HG03139 (cell line): ENCODE measurements at regions not wholly inside any gene's neighbourhood (a gene's known extent, or its start where the extent isn't known, plus 50 kb on each side); places are given as distances from the start of the nearest gene placed in this dataset.

Experiments used
- ATAC-seq: cut with Tn5 transposase; IDR thresholded peaks from one replicate; pipeline ENCODE4 v1.9.1; 2021; ENCODE audit not compliant: unreplicated experiment

DNA sequence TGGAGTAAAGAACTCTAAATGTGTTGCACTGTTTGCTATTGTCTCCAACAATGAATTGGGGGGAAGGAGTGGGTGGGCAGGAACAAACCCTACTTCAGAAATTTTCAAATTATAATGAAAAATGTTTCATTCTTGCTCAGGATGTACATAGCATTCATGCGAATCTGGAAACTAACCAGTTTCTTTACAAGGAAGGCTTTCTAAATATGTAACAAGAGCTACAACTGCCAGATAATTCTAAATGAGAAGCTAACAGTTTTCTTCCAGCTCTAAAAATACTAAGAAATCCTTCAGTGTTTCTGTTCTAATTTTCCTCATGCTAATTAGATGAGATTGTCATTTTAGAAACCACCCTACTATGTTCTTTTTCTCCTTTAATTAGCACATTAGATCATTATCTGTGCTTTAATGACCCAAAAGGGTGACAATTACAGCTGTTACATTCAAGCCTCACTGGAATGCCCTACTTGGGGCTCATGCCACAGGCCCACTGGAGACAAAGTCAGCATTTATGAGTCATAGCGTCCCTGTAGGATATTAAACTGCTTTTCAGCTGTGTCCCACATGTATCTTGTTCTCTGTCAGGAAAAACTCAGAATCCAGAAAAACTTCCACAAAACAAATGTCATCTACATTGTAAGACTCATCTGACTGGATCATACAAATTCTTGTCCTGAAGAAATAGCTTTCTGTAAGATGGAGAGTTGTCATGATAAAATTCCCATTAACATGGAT lies 804.6 kb upstream of the CXADR start:
- no peak for ATAC-seq

DNA sequence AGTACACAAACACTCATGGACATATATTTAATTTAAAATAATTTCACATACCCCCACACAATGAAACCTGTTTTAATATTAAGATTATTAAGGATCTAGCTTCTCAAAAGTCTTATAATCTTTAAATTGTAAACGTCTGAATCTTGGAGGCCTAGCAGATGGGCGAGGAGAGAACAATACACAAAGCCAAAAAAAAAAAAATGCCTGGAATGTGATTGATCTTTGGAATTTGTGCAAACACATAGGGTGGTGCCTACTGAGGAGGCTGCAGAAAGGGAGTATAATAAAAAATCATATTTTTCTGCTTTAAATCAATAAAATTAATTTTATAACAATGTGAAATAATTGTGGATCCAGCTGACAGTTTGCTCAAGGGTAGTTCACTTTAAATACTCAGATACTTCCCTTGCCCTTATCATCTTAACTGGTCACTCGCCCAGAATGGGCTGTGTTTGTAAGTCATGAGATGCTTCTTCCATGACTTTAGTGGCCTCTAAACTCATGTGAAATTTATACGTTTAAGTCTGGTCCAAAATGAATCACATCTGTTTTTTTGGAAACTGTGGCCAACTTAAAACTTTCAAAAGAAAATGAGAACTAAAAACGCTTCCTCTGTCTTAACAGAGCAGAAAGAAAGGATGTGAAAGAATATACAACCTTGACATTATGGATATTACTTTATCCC lies 802.8 kb upstream of the CXADR start:
- ATAC-seq = no peak

DNA sequence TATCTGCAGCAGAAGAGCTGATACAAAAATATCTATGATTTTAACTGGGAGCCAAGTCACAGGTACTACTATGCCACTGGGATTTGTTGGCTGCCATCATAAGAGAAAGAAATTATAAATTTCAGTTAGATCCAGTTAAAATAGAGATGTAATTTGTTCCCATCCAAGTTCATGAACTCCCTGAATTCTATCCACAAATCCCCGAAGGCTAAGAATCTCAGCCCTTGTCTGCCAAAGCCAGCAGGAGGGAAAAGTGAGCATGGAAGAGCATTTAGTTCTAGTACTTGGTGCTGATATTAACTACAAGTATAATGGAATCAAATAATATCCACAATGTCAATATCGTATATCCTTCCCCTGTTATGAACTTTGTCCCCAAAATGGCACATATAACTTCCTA lies 801.1 kb upstream of the CXADR start:
- no peak for ATAC-seq

DNA sequence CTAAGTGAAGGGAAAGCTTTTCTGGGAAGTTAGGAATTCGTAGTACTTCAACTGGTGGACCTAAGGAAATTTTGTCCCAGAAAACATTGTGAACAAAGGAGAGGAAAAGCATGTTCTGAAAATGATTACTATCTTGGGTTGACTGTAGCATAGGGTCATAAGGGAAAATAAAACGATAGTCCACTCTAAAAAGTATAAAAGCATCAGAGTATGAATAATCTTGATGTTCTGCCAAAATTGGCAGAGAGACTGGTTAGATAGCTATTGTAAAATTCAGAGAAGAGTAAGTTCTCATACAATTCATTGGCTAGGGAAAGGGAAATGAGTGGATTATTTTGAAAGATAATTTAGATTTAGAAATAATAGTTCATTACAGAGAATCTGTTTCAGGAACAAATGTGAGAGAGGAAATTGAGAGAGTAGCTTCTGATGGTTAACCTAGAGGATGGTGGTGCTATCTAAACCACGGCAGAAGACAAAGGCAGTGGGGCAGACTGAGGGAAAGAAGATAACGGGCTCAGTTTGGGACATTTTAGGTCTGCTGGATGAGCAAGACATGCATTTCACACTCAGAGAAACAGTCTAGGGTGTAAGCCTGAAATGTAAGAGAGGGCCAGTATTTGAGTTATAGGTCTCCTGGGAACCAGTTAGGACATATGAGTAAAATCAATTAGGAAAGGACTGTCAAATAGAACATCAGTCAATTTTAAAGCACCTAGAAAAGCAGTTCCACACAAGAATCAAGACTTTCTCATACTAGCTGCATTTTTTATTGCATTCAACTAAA lies 799.3 kb upstream of the CXADR start:
- no peak for ATAC-seq

DNA sequence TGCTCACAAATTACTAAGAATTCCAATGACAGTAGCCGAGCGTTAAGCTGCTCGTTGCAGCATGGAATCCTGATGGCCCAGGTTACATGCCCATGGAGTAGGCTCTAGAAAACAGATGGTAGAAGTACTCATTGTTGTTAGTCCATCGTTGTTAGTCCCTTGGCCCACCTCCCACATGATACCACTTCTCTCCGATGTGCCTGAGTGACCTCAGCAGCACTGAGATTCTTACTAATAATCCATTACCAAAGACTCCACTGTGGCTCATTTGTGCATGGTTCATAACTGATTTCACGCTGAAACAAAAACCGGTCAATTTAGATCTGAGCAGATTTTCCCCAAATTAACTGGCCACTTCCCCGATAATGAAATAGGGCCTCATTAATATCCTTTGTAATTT lies 772.3 kb upstream of the CXADR start:
- no peak for ATAC-seq

DNA sequence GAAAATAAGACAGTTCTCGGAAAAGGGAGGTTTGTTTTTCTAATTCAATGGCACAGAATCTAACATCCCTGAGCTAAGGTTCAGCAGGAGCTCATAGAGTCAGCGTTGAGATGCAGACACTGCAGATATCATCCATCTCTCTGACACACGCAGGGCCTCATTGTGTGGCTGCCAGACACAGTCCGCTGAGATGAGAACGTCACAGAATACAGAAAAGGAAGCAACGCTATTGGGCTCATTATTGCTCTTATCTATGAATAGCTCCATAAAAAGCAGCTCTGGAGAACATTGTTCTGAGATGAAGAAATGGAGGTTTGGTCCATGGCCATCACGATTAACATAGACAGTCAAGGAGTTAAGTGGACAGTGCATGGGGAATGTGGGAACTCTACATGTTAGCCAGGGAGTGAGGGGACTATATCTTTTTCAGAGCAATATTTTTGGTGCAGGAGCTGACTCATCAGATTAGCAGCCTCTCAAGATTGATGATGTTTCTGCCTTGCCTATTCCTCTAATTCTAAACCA lies 771.6 kb upstream of the CXADR start:
- ATAC-seq = no peak

DNA sequence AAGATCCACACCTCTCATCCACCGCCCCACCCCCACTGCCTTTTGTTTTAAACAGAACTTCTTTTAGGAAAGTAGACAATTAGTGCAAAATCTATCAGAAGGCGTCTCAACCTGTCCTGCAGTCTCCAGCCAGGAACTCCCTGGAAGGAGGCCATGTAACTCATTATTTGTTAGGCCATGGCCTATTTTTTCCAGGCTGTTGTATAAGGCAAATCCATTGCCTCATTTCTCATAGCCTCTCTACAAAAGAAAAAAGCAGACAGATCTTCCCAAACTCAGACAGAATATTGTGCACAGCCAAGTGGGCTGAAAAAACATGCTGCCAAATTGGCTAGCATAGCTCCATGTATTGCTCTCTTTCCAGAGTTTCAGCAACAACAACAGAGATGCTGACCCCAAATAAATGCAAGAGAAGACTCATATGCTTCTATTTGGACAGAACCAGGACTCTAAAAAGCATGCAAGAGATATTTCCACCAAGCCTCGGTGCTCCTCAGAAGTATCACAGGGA lies 770.7 kb upstream of the CXADR start:
- no peak for ATAC-seq

DNA sequence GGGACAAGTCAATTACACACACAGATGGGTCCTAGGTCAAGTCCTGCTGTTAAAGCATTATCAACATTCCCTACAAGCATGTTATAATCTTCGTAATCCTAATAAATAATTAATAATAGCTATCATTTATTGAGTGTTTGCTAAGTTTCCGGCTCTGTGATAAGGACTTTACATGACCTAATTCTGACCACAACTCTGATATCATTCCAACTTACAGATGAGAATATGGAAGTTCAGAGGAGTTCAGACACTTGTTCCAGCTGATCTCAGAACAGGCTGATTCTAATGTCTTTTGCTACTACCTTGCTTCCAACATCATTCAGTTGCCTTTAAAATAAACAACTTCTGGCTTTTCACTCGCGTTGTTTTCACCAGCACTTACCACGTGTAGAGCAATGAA lies 770.1 kb upstream of the CXADR start:
- ATAC-seq = no peak

DNA sequence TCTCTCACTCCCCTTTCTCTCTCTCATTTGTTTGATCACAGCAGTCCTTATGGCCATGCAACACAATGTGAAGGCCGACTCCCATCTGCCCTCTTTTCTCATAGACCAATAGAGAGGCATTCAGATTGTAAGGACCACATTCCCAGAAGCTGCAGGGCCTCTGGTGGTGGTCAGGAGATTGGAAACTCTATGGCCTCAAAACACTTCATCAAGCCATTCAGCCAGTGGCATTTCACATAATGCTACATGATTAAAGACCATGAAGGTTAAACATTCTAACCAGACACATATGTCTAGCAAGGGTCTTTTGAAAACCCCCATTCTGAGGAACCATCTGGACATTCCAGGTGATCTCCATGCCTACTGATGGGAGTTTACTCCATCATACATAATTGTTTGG lies 769.5 kb upstream of the CXADR start:
- ATAC-seq = no peak

DNA sequence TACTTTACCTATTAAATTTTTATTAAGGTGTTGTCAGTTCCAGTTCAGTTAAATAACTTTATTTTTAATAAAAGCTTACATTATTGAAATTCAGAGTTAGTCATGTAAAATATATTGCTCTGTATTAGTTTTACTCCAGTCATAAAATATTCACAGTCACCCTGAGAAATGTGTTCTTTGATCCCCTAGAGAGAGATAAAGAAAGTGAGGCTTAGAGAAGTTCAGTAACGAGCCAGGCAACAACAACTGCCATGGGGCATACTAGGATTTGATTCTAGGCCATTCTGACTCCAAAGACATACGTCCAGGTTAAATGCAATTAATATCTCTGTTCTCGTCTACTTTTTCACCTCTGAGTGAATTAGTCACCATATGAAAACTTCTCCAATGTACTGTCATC lies 761.9 kb upstream of the CXADR start:
- no peak for ATAC-seq

DNA sequence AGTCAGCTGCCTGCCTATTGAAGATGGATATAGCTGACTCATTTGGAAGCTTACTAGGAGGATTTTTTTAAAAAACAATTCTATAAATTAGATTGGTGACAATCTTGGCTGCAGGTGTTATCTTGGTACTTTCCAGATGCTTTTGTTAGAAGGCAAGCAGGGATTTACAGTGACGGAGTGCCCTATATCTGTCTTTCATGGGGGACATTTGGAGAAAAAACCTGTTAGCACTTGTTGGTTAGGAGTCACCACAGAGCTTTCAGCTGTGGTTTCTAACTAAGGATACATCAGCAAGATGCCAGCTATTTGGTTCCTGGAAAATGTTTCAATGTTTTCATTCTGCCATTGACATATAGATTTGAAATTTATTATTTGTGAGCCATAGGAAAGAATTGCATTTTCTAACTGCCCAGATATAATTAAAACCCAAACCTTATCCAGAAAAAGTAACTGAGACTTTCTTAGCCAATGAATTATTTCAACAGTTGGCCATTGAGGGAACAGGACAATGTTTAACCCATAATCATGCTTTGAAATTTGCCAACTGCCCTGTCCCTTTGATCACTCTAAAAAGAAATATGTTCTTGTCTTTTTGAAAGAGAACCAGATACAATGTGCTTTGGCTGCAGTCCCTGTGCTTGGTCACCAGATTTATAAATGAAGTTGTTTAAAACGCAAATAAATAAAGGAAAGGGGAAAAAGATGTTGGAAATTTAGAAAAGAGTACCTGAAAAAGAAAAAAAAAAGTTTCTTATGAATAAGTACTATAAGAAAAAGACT lies 761.0 kb upstream of the CXADR start:
- ATAC-seq = no peak

DNA sequence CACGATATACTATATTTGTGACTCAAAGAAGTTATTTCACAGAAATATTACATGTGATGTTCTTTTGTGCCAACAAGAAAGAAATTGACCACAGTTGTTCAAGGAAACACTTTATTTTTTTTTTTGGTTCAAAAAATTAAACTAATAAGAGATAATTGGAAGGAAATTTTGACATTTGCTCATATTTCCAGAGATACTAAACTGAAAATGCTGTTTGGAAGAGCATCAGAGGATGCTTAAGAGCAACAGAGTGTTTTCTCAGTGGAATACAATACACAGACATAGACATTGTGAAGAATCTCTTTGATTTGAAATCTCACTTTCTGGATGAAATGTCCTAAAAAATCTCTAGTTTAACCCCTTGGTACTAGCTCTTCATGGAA lies 760.4 kb upstream of the CXADR start:
- no peak for ATAC-seq

DNA sequence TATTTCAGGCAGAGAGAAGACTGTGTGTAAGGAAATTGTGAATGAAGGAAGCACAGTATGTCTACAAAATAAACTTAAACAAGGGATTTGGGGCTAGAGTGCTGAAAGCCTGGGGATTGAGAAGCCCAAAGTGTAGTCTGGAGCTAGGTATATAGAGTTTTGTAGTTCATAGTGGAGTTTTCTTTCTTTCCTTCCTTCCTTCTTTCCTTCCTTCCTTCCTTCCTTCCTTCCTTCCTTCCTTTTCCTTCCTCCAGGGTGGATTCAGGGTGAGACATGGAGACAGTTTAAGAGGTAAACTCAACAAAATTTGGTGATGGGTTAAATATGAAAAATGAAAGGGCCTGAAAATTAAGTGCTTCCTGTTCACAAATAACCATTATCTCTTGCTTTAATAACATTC lies 757.8 kb upstream of the CXADR start:
- no peak for ATAC-seq

DNA sequence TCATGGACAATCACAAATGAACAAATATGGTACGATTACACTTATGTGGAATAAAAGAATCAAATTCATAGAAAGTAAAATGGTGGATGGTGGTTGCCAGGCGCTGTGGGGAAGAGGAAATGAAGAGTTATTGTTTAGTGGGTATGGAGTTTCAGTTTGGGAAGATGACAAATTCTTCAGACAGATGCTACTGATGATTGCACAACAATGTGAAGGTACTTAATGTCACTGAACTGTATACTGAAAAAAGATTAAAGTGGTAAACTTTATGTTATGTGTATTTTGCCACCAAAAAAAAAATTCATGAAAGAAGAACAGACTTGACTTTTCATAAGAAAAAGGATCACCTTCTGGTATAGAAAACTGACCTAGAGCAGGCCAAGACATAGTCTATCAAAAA lies 745.6 kb upstream of the CXADR start:
- ATAC-seq = no peak

DNA sequence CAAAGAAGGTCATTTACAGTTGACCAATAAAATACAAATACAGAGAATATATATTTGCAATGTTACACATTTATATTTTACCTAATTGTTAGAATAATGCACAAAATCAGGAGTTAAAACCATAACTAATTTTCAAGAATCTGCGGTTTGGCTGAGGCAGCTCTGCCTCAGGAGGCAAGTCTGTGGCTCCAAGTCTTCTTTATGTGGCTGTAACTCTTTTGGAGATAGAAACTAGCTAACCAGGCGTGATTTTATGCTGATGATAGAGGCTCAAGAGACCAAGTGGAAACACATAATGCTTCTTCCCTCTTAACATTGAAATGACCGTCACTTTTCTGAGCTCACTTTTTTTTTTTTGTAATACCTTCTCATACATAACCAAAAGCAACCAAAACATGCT lies 744.7 kb upstream of the CXADR start:
- ATAC-seq = no peak

DNA sequence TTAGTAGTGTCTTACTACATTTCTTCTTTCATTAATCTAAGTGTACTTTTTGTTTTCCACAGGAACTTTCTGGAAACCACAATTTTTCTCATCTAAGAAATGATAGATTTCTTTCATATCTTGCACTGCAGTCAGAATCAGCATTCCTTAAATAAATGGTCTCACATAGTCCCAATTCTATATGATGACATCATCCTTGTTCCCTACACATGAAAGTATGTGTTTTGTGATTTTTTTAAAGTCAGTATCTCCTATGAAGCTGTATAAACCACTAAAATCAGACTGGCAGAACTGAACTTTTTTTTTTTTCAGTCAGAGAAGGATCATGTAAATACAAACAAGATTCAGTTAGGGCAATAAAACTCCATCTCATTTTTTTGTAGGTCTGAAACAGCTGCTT lies 742.6 kb upstream of the CXADR start:
- ATAC-seq = no peak

DNA sequence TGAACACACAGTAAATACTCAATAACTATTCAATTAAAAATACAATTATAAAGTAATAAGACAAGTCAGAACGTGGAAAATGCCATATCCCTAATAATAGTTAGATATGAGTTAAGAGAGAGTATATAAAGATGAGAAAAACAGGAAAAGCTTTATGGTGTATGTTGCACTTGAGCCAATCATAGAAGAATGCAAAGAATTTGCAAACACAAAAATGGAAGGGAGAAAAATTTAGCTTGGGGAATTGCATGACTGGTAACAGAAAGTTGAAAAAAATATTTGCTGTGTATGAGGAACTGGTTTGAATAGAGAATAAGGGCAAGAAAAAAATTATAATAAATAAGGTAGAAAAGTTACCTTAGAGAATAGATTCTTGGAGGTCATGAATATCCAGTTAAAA lies 739.6 kb upstream of the CXADR start:
- ATAC-seq = no peak

DNA sequence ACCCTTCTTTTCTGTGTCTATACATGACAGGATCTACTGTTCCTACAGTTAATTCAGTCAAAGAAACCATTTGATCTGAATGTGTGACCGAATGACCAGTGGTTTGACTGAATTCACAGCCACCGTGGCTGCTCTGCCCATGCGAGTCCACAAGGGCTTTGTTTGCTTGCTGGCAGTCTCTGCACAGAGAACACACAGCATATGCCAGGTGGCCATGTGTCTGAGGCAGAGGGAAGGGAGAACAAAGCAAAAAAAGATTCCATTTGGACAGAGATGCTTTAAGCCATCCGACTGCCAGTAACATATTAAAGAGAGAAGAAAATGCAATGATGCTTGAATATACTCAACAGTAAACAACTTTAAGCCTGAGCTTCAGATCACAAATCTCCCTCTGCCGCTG lies 737.8 kb upstream of the CXADR start:
- ATAC-seq = no peak

DNA sequence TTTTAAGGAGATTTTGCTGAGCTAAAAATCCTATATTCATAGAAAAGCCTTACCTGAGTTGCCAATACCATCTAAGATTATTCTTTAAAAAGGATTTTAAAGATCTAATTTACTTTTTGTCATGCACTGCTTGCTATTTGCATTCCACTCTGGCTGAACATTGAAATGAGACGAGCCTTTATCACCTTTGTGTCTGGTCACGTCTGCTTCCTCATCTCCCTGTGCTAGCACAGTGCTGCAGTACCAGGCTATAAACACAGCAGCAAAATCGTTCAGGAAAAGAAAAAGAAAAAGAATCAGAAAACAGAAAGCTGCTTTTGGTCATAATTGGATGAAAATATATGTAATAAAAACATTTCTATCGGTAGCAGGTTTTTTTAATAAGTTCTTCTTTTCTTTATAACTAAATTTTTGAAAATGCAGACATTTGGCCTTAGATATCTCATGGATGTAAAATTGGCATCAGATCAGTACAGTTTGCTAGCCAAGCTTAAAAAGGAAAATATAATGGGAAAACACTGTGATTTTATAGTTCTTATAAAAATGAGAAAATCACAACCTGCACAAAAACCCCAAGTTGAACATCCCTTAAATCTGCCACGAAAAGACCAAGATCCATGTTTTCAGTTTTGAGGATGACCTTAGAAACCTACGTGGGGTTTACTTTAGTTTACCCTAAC lies 735.7 kb upstream of the CXADR start:
- no peak for ATAC-seq

DNA sequence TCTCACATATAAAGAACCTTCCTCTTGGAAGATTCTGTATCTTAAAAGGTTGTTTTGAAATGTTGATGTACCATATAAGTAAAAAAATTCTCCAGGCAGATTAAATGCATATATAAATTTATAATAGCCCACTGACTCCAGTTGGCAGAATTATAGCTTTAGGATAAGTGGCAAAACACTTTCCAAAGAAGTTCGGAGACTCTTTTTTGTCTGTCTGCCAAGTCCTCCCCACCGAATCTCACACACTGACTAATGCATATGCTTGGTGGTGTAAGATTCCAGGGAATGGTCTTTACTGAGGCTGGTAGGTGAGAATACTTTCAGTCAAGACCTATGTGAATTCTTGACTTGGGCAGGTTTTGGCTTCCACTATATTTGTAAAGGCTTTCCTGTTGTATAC lies 724.3 kb upstream of the CXADR start:
- ATAC-seq = no peak
